SU-DHL-6 (cell line): ENCODE measurements at regions not wholly inside any gene's neighbourhood (a gene's known extent, or its start where the extent isn't known, plus 50 kb on each side); places are given as distances from the start of the nearest gene placed in this dataset.

Source experiments
- CTCF ChIP-seq: fragments of 200-600 bp; sonication (generic); IDR thresholded peaks from one replicate; pipeline ENCODE4 v1.5.1; 2017; ENCODE audit warnings: antibody characterized with exemption, mild to moderate bottlenecking, low read length, moderate library complexity; ENCODE audit not compliant: insufficient read depth, poor library complexity, severe bottlenecking
- EZH2phosphoT487 ChIP-seq: fragments of 200-600 bp; sonication (generic), shearing (Covaris generic); conservative IDR thresholded peaks from 2 replicates; pipeline ENCODE4 v1.6.1; 2018; ENCODE audit warnings: mild to moderate bottlenecking, antibody characterized with exemption, low read length, moderate library complexity, mixed read lengths

- TF ChIP-seq CTCF (no peak), EZH2phosphoT487 (no peak)
Measured at GRCh38 chr12:118645219-118645618, 268.9 kb downstream of the SUDS3 start.
